NT2/D1 (cell line): ENCODE measurements at regions not wholly inside any gene's neighbourhood (a gene's known extent, or its start where the extent isn't known, plus 50 kb on each side); places are given as distances from the start of the nearest gene placed in this dataset.
"Not testable (repeated sequence)": the region's sequence is repeated elsewhere in the genome, so short reads cannot be mapped to it uniquely, and the experiment has no call there.

Experiments used
- DNase-seq: peaks from one replicate; pipeline ENCODE4 v3.0.0-alpha.2; 2011; ENCODE audit warnings: low read depth, low spot score
- H3K27me3 ChIP-seq: 2 replicates; pipeline ENCODE4 v1.6.0; 2011; ENCODE audit warnings: mild to moderate bottlenecking; ENCODE audit not compliant: insufficient read length, insufficient read depth
- H3K36me3 ChIP-seq: 2 replicates; pipeline ENCODE4 v1.6.1; 2011; ENCODE audit warnings: mild to moderate bottlenecking, low read length, mixed read lengths; ENCODE audit not compliant: insufficient read depth, insufficient read length
- H3K4me1 ChIP-seq: 2 replicates; pipeline ENCODE4 v1.5.1; 2011; ENCODE audit not compliant: insufficient read depth, insufficient read length
- H3K4me3 ChIP-seq: 2 replicates; pipeline ENCODE4 v1.5.1; 2011; ENCODE audit warnings: low read depth; ENCODE audit not compliant: insufficient read length
- H3K9ac ChIP-seq: 2 replicates; pipeline ENCODE4 v1.6.0; 2011; ENCODE audit warnings: low read depth; ENCODE audit not compliant: insufficient read length
- H3K9me3 ChIP-seq: 2 replicates; pipeline ENCODE4 v1.5.1; 2011; ENCODE audit warnings: mild to moderate bottlenecking, low read length; ENCODE audit not compliant: insufficient read depth
- SUZ12 ChIP-seq: IDR thresholded peaks from 2 replicates; pipeline ENCODE4 v1.6.1; 2011; ENCODE audit not compliant: insufficient read length, insufficient read depth; ENCODE audit errors: extremely low read depth
- YY1 ChIP-seq: IDR thresholded peaks from 2 replicates; pipeline ENCODE4 v1.6.1; 2011; ENCODE audit not compliant: insufficient read length, insufficient read depth
- ZNF274 ChIP-seq: IDR thresholded peaks from 2 replicates; pipeline ENCODE4 v1.6.1; 2011; ENCODE audit warnings: mild to moderate bottlenecking, low read depth, low read length

- H3K9ac ChIP-seq, result no peak overlapping the region
- no peak for DNase-seq
- no peaks in the 10 kb centered on the region for H3K36me3 ChIP-seq
- no peaks in the 10 kb centered on the region for H3K4me1 ChIP-seq
- H3K27me3 ChIP-seq, result no peaks in the 10 kb centered on the region
- no peaks in the 10 kb centered on the region for H3K9me3 ChIP-seq
- no peak for TF ChIP-seq SUZ12
- no peak for TF ChIP-seq YY1
- no peak for TF ChIP-seq ZNF274
- no peak overlapping the region for H3K4me3 ChIP-seq
These were observed 59.9 kb upstream of the COBL start for GRCh38 chr7:51376420-51377092.

GRCh38 chr7:51374936-51375335 lies 58.3 kb upstream of the COBL start:
- DNase-seq, result no peak
- TF ChIP-seq ZNF274 (no peak), SUZ12 (no peak), YY1 (no peak)
- no peaks in the 10 kb centered on the region for H3K9me3 ChIP-seq
- no peaks in the 10 kb centered on the region for H3K27me3 ChIP-seq
- no peaks in the 10 kb centered on the region for H3K4me1 ChIP-seq
- no peak overlapping the region for H3K4me3 ChIP-seq
- no peaks in the 10 kb centered on the region for H3K36me3 ChIP-seq
- H3K9ac ChIP-seq, result no peak overlapping the region

GRCh38 chr7:51373607-51374006 lies 57.0 kb upstream of the COBL start:
- DNase-seq, H3K9ac ChIP-seq, H3K27me3 ChIP-seq, H3K36me3 ChIP-seq, H3K4me1 ChIP-seq, H3K4me3 ChIP-seq, H3K9me3 ChIP-seq: not testable (repeated sequence)

GRCh38 chr7:51369746-51370145 lies 53.1 kb upstream of the COBL start:
- Histone ChIP-seq H3K36me3 (no peaks in the 10 kb centered on the region), H3K27me3 (no peaks in the 10 kb centered on the region), H3K4me3 (no peak overlapping the region), H3K9ac (no peak overlapping the region), H3K4me1 (peaks cover 10% of the 10 kb centered on the region), H3K9me3 (no peaks in the 10 kb centered on the region)
- no peak for DNase-seq
- no peak for TF ChIP-seq ZNF274
- TF ChIP-seq YY1, result no peak
- no peak for TF ChIP-seq SUZ12

- not testable (repeated sequence) for H3K4me3 ChIP-seq, DNase-seq, H3K9ac ChIP-seq, H3K27me3 ChIP-seq, H3K9me3 ChIP-seq, H3K36me3 ChIP-seq
- peaks cover 10% of the 10 kb centered on the region for H3K4me1 ChIP-seq
These were observed 52.6 kb upstream of the COBL start for GRCh38 chr7:51369228-51369627.

GRCh38 chr7:51368334-51368733 lies 51.7 kb upstream of the COBL start:
- no peak overlapping the region for H3K4me3 ChIP-seq
- DNase-seq, result no peak
- H3K9ac ChIP-seq, result no peak overlapping the region
- peaks cover 10% of the 10 kb centered on the region for H3K4me1 ChIP-seq
- H3K36me3 ChIP-seq, result no peaks in the 10 kb centered on the region
- TF ChIP-seq ZNF274 (no peak), YY1 (no peak), SUZ12 (no peak)
- no peaks in the 10 kb centered on the region for H3K9me3 ChIP-seq
- H3K27me3 ChIP-seq, result no peaks in the 10 kb centered on the region

GRCh38 chr7:51367614-51367968 lies 51.0 kb upstream of the COBL start:
- Histone ChIP-seq H3K4me1 (peaks cover 10% of the 10 kb centered on the region), H3K4me3 (no peak overlapping the region), H3K9ac (no peak overlapping the region), H3K27me3 (no peaks in the 10 kb centered on the region), H3K36me3 (no peaks in the 10 kb centered on the region), H3K9me3 (no peaks in the 10 kb centered on the region)
- TF ChIP-seq SUZ12 (no peak), YY1 (no peak), ZNF274 (no peak)
- no peak for DNase-seq

GRCh38 chr7:51366930-51367613 lies 50.5 kb upstream of the COBL start:
- Histone ChIP-seq H3K4me1 (peaks cover 10% of the 10 kb centered on the region), H3K9me3 (no peaks in the 10 kb centered on the region), H3K27me3 (no peaks in the 10 kb centered on the region), H3K36me3 (no peaks in the 10 kb centered on the region), H3K9ac (no peak overlapping the region), H3K4me3 (no peak overlapping the region)
- peak; percentile 87 for DNase-seq
- TF ChIP-seq SUZ12, result no peak
- no peak for TF ChIP-seq YY1
- TF ChIP-seq ZNF274, result no peak
